ENCODE measurements at regions not wholly inside any gene's neighbourhood (a gene's known extent, or its start where the extent isn't known, plus 50 kb on each side); places are given as distances from the start of the nearest gene placed in this dataset.

DNA sequence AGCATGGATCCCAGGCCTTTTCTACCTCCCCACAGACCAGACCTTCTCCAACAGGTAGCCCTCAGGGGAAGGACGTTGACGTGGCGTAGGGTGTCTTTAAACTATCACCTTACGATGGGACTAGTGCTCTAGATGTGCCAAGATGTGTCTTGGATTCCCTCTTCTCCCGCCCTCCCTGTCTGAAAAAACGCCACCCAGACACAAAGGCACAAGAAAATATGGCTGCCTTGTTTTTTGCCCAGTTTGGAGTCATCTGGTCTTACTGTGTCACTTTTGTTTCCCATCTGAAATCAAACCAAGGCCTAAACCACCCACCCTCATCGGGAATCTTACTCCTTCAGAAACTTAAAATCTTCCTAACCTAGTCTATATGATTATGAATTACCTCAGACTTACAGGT lies 235.4 kb downstream of the OR13H1 start:
- no peak for TF ChIP-seq POLR2A (IDR thresholded peaks at IDR 0.05; ENCODE audit: low read depth, low read length)
- no peak for TF ChIP-seq EZH2 (IDR thresholded peaks at IDR 0.05; ENCODE audit: borderline replicate concordance, low read depth, low read length, severe bottlenecking)
- TF ChIP-seq, protein P1, sequence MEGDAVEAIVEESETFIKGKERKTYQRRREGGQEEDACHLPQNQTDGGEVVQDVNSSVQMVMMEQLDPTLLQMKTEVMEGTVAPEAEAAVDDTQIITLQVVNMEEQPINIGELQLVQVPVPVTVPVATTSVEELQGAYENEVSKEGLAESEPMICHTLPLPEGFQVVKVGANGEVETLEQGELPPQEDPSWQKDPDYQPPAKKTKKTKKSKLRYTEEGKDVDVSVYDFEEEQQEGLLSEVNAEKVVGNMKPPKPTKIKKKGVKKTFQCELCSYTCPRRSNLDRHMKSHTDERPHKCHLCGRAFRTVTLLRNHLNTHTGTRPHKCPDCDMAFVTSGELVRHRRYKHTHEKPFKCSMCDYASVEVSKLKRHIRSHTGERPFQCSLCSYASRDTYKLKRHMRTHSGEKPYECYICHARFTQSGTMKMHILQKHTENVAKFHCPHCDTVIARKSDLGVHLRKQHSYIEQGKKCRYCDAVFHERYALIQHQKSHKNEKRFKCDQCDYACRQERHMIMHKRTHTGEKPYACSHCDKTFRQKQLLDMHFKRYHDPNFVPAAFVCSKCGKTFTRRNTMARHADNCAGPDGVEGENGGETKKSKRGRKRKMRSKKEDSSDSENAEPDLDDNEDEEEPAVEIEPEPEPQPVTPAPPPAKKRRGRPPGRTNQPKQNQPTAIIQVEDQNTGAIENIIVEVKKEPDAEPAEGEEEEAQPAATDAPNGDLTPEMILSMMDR (IDR thresholded peaks at IDR 0.05; ENCODE audit: extremely low read depth in 1 of 2, insufficient read depth in 1 of 2, low read depth in 1 of 2, low read length in 2 of 2): no peak
- TF ChIP-seq POLR2AphosphoS5 (IDR thresholded peaks at IDR 0.05; ENCODE audit: insufficient read depth, low read depth, low read length): no peak
- no peak for TF ChIP-seq GATA2 (IDR thresholded peaks at IDR 0.05; ENCODE audit: insufficient read depth, insufficient read length, low read depth, low read length)
- TF ChIP-seq, protein P2, sequence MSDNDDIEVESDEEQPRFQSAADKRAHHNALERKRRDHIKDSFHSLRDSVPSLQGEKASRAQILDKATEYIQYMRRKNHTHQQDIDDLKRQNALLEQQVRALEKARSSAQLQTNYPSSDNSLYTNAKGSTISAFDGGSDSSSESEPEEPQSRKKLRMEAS (IDR thresholded peaks at IDR 0.05; ENCODE audit: insufficient read depth, insufficient read length): no peak

Data from endothelial cell of umbilical vein (primary cell).